HG02759 (cell line): ENCODE measurements at regions not wholly inside any gene's neighbourhood (a gene's known extent, or its start where the extent isn't known, plus 50 kb on each side); places are given as distances from the start of the nearest gene placed in this dataset.

ENCODE experiments used
- ATAC-seq: cut with Tn5 transposase; IDR thresholded peaks from one replicate; pipeline ENCODE4 v1.9.1; 2021; ENCODE audit warnings: mild to moderate bottlenecking, moderate library complexity; ENCODE audit not compliant: unreplicated experiment

DNA sequence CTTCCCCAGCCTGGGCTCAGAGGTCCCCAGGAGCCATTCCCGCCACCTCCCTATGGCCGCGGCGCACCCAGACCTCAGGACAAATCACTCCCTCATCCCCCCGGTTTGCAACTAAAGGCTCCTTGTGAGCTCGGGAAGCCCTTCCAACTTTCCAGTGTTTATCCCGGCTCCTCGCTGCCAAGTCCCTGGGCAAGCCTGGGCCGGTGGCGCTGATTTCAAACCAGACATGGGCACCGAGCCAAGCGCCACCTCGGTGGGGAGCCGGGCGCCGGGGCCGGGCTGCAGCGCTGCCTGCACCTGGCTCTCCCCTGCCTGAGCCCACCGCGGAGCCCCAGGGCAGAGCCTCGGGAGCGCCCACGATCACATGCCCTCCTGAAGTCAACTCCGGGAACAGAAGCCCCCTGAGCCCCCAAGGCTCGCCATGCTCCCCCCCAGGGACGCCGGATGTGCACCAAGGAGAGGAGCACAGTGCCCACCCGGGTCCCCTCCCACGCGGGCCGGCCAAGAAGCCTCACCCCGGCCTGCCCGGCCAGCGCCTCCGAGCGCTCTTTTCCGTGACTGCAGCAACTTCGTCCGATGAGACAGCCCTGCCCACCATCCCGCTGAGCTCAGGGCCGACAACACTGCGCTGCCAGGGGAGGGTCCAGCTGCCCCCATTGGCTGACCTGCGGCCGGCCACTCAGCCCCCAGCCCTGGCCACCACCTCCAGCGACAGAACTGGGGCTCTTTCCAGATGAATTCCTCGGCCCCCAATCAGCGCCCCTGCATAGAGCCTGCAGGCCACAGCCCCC is 50.0 kb downstream of the NCOR2 start:
- no peak for ATAC-seq

DNA sequence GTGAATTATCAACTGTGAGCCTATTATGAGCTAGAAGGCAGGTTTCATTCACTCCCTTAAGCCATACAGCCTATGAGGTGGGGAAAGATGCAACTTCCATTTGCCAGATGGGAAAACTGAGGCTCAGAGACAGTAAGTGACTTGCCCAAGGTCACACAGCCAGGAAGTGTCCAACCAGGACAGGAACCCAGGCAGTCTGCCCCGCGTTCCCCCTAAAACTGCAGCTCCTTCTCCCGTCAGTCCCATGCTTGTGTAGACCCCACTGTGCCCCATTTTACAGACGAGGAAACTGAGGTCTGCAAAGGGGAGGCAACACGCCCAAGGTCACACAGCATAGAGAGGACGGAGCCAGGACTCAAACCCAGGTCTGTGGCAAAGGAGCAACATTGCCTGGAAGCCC is 50.6 kb downstream of the NCOR2 start:
- no peak for ATAC-seq

GRCh38 chr12:124515981-124516380 is 51.4 kb downstream of the NCOR2 start:
- ATAC-seq: no peak

- ATAC-seq: no peak
These were observed 52.1 kb downstream of the NCOR2 start for GRCh38 chr12:124514996-124515932.

GRCh38 chr12:124514145-124514995 is 53.0 kb downstream of the NCOR2 start:
- no peak for ATAC-seq

DNA sequence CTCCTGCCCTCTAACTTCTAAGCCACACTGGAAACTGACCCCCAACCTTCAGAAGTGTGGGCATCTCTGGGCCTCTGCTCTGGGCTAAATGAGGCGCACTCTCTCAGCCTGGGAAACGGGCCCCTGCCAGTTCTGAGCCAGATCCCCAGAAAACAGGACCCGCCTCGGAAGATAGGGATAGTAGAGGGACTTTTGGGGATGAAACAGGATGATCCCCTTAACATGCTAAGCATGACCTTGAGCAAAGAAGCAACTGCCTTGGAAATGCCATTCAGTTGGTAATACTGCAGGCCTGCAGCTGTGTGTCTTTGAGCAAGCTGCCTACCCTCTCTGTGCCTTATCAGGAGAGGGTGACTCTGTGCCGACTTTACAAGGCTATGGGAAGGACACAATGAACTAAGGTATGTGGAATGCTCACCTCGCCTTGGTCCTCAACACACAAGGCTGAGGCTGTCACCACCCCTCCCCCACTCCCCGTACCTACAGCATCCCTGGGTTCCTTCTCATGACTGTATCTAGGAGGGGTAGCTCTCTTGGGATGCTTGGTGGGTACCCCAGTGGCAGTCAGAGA is 54.0 kb downstream of the NCOR2 start:
- no peak for ATAC-seq

GRCh38 chr12:124512667-124513296 is 54.6 kb downstream of the NCOR2 start:
- ATAC-seq: no peak

- ATAC-seq: no peak
These were observed 56.0 kb downstream of the NCOR2 start for GRCh38 chr12:124511259-124511985.

GRCh38 chr12:124510301-124510970 is 57.0 kb downstream of the NCOR2 start:
- no peak for ATAC-seq

GRCh38 chr12:124509676-124510300 is 57.6 kb downstream of the NCOR2 start:
- no peak for ATAC-seq

GRCh38 chr12:124509300-124509675 is 58.1 kb downstream of the NCOR2 start:
- no peak for ATAC-seq

GRCh38 chr12:124508381-124509079 is 58.9 kb downstream of the NCOR2 start:
- no peak for ATAC-seq

GRCh38 chr12:124507188-124508109 is 60.0 kb downstream of the NCOR2 start:
- no peak for ATAC-seq

DNA sequence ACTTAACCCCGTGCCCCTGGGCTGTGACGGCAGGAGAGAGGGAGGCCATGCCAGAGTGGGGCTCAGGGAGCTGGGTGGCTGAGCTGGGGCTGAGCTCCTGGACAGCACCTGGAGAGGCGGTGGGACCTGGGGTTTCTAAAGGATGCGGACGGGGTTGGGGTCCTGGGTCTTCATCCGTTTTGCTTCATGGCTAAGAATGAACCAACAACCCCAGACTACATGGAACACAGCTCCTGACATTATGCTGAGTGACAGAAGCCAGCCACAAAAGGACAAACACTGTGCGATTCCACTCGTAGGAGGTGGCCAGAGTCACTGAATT is 60.6 kb downstream of the NCOR2 start:
- ATAC-seq: no peak

DNA sequence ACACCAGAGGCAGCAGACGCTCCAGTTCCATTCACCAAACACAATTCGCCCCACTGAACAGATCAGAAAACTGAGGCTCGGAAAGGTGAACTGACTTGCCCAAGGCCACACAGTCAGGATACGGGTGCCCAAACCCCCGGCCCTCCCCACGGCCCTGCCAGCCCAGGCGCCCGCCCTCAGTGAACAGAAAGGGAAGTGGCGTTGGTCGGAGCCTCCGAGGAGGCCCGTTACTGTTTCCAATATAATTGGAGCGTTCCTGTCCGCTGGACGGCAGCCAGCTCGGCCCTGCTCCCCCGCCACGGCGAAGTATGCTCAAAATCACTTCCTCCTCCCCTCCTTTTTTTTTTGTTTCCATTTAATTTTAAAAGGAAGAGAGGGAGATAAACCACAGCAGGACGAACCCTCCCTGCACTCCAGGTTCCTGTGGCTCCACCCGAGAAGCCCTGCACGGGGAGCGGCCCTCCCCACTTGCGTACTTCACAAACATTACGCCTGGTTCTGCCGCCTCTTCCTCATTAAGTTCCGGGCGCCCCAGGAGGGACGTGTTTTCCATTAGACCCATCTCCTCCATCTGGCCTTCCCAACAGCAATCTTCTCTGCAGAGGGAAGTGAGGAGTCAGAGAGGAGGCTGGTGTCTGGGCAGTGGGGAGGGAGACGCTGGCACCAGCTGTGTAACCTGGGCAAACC is 61.1 kb downstream of the NCOR2 start:
- ATAC-seq: no peak

- ATAC-seq: no peak
These were observed 62.2 kb downstream of the NCOR2 start for GRCh38 chr12:124505001-124505818.
